ENCODE measurements at regions not wholly inside any gene's neighbourhood (a gene's known extent, or its start where the extent isn't known, plus 50 kb on each side); places are given as distances from the start of the nearest gene placed in this dataset.

GRCh38 chr4:19783667-19784223 is 468.0 kb upstream of the SLIT2 start:
- no peaks in the 10 kb centered on the region for H3K27me3 ChIP-seq (ENCODE audit: control insufficient read depth, insufficient read depth, low read length)
- DNase-seq (ENCODE audit: low read depth) = no peak
- H3K4me3 ChIP-seq (ENCODE audit: low read depth, low read length) = no peak overlapping the region
- no peaks in the 10 kb centered on the region for H3K36me3 ChIP-seq (ENCODE audit: control insufficient read depth, insufficient read depth, low read length)
- TF ChIP-seq CTCF (IDR thresholded peaks at IDR 0.05; ENCODE audit: insufficient read depth, low read length, poor library complexity, severe bottlenecking) = no peak

GRCh38 chr4:19780871-19781270 is 470.8 kb upstream of the SLIT2 start:
- DNase-seq (ENCODE audit: low read depth) = no peak
- Histone ChIP-seq H3K36me3 (ENCODE audit: control insufficient read depth, insufficient read depth, low read length) (no peaks in the 10 kb centered on the region), H3K27me3 (ENCODE audit: control insufficient read depth, insufficient read depth, low read length) (no peaks in the 10 kb centered on the region), H3K4me3 (ENCODE audit: low read depth, low read length) (no peak overlapping the region)
- TF ChIP-seq CTCF (IDR thresholded peaks at IDR 0.05; ENCODE audit: insufficient read depth, low read length, poor library complexity, severe bottlenecking) = no peak

GRCh38 chr4:19776929-19777328 is 474.8 kb upstream of the SLIT2 start:
- H3K27me3 ChIP-seq (ENCODE audit: control insufficient read depth, insufficient read depth, low read length) = no peaks in the 10 kb centered on the region
- no peaks in the 10 kb centered on the region for H3K36me3 ChIP-seq (ENCODE audit: control insufficient read depth, insufficient read depth, low read length)
- TF ChIP-seq CTCF (IDR thresholded peaks at IDR 0.05; ENCODE audit: insufficient read depth, low read length, poor library complexity, severe bottlenecking) = no peak
- no peak overlapping the region for H3K4me3 ChIP-seq (ENCODE audit: low read depth, low read length)
- no peak for DNase-seq (ENCODE audit: low read depth)

- peak; percentile 100 for DNase-seq (ENCODE audit: low read depth)
- Histone ChIP-seq H3K27me3 (ENCODE audit: control insufficient read depth, insufficient read depth, low read length) (no peaks in the 10 kb centered on the region), H3K36me3 (ENCODE audit: control insufficient read depth, insufficient read depth, low read length) (no peaks in the 10 kb centered on the region), H3K4me3 (ENCODE audit: low read depth, low read length) (no peak overlapping the region)
- TF ChIP-seq CTCF (IDR thresholded peaks at IDR 0.05; ENCODE audit: insufficient read depth, low read length, poor library complexity, severe bottlenecking) = no peak
These were observed 475.7 kb upstream of the SLIT2 start for GRCh38 chr4:19776021-19776459.

GRCh38 chr4:19774690-19775256 is 476.9 kb upstream of the SLIT2 start:
- Histone ChIP-seq H3K4me3 (ENCODE audit: low read depth, low read length) (no peak overlapping the region), H3K27me3 (ENCODE audit: control insufficient read depth, insufficient read depth, low read length) (no peaks in the 10 kb centered on the region), H3K36me3 (ENCODE audit: control insufficient read depth, insufficient read depth, low read length) (no peaks in the 10 kb centered on the region)
- TF ChIP-seq CTCF (IDR thresholded peaks at IDR 0.05; ENCODE audit: insufficient read depth, low read length, poor library complexity, severe bottlenecking) = no peak
- DNase-seq (ENCODE audit: low read depth) = no peak

GRCh38 chr4:19772581-19772980 is 479.1 kb upstream of the SLIT2 start:
- Histone ChIP-seq H3K36me3 (ENCODE audit: control insufficient read depth, insufficient read depth, low read length) (no peaks in the 10 kb centered on the region), H3K27me3 (ENCODE audit: control insufficient read depth, insufficient read depth, low read length) (no peaks in the 10 kb centered on the region), H3K4me3 (ENCODE audit: low read depth, low read length) (no peak overlapping the region)
- no peak for TF ChIP-seq CTCF (IDR thresholded peaks at IDR 0.05; ENCODE audit: insufficient read depth, low read length, poor library complexity, severe bottlenecking)
- no peak for DNase-seq (ENCODE audit: low read depth)
